Neuronal stem cell (in vitro differentiated cells): ENCODE measurements at regions not wholly inside any gene's neighbourhood (a gene's known extent, or its start where the extent isn't known, plus 50 kb on each side); places are given as distances from the start of the nearest gene placed in this dataset.

Experiments
- DNase-seq: peaks from one replicate; pipeline ENCODE4 v3.0.0-alpha.2; 2013; ENCODE audit warnings: low spot score
- H2AFZ ChIP-seq: one replicate; pipeline ENCODE4 v1.6.1; 2013; ENCODE audit warnings: mild to moderate bottlenecking, low read length, inconsistent platforms
- H2AK5ac ChIP-seq: 2 replicates; pipeline ENCODE4 v1.6.1; 2013; ENCODE audit warnings: low read depth, mild to moderate bottlenecking, inconsistent platforms, low read length, moderate library complexity, mixed read lengths
- H2BK120ac ChIP-seq: 2 replicates; pipeline ENCODE4 v1.6.1; 2013; ENCODE audit warnings: low read depth, mild to moderate bottlenecking, inconsistent platforms, low read length, moderate library complexity, mixed read lengths
- H2BK12ac ChIP-seq: one replicate; pipeline ENCODE4 v1.6.1; 2013; ENCODE audit warnings: low read length, inconsistent platforms
- H2BK15ac ChIP-seq: 2 replicates; pipeline ENCODE4 v1.6.1; 2013; ENCODE audit warnings: mild to moderate bottlenecking, low read length, inconsistent platforms, mixed read lengths
- H2BK5ac ChIP-seq: one replicate; pipeline ENCODE4 v1.6.1; 2013; ENCODE audit warnings: inconsistent platforms, mild to moderate bottlenecking, low read length, moderate library complexity
- H3K14ac ChIP-seq: one replicate; pipeline ENCODE4 v1.6.1; 2013; ENCODE audit warnings: low read length, inconsistent platforms
- H3K18ac ChIP-seq: 2 replicates; pipeline ENCODE4 v1.6.1; 2013; ENCODE audit warnings: low read length, inconsistent platforms
- H3K23ac ChIP-seq: 2 replicates; pipeline ENCODE4 v1.6.1; 2013; ENCODE audit warnings: low read depth, mild to moderate bottlenecking, mixed read lengths, low read length, inconsistent platforms; ENCODE audit not compliant: poor library complexity
- H3K27ac ChIP-seq: replicated peaks from 3 replicates; pipeline ENCODE4 v1.5.1; 2013; ENCODE audit warnings: low read length, inconsistent platforms
- H3K27me3 ChIP-seq, 3 experiments: 2 replicates each; pipeline ENCODE4 v1.6.1; 2013; ENCODE audit warnings: low read length in 3 of 3, mild to moderate bottlenecking in 2 of 3, inconsistent platforms in 1 of 3, low read depth in 1 of 3, mixed read lengths in 1 of 3, moderate library complexity in 1 of 3; ENCODE audit not compliant: control insufficient read depth in 3 of 3, insufficient read depth in 3 of 3
- H3K36me3 ChIP-seq, 2 donors: replicated peaks in 1 of 2; 2 replicates each; pipeline ENCODE4 v1.6.1; 2013; ENCODE audit warnings: low read length in 2 of 2; ENCODE audit not compliant: control insufficient read depth in 2 of 2, insufficient read depth in 2 of 2
- H3K4ac ChIP-seq: 2 replicates; pipeline ENCODE4 v1.6.1; 2013; ENCODE audit warnings: inconsistent platforms, mild to moderate bottlenecking, low read length, moderate library complexity
- H3K4me1 ChIP-seq, 2 donors: 1 replicate in 1 of 2; 2 replicates in 1 of 2; pipeline ENCODE4 v1.6.1; 2013; ENCODE audit warnings: low read length in 2 of 2, low read depth in 1 of 2; ENCODE audit not compliant: control insufficient read depth in 2 of 2, insufficient read depth in 1 of 2
- H3K4me2 ChIP-seq: one replicate; pipeline ENCODE4 v1.6.1; 2013; ENCODE audit warnings: mild to moderate bottlenecking, low read length, inconsistent platforms; ENCODE audit not compliant: insufficient read depth, poor library complexity, severe bottlenecking
- H3K4me3 ChIP-seq, 2 donors: 2 replicates each; pipeline ENCODE4 v1.5.1; 2013; ENCODE audit warnings: low read length in 2 of 2, mild to moderate bottlenecking in 2 of 2, inconsistent platforms in 1 of 2, moderate library complexity in 1 of 2
- H3K79me1 ChIP-seq: one replicate; pipeline ENCODE4 v1.6.1; 2013; ENCODE audit warnings: low read depth, mild to moderate bottlenecking, inconsistent platforms, low read length, moderate library complexity
- H3K9ac ChIP-seq: one replicate; pipeline ENCODE4 v1.6.1; 2013; ENCODE audit warnings: mild to moderate bottlenecking, low read depth, low read length, inconsistent platforms; ENCODE audit not compliant: poor library complexity
- H3K9me3 ChIP-seq, 2 donors: replicated peaks in 1 of 2; 2 replicates each; pipeline versions ENCODE3 to v1.6.1; 2013; ENCODE audit warnings: low read length in 2 of 2, mild to moderate bottlenecking in 2 of 2, inconsistent platforms in 1 of 2, low read depth in 1 of 2, mixed read lengths in 1 of 2, moderate library complexity in 1 of 2; ENCODE audit not compliant: control insufficient read depth in 2 of 2, insufficient read depth in 1 of 2
- H4K8ac ChIP-seq: one replicate; pipeline ENCODE4 v1.6.1; 2013; ENCODE audit warnings: low read depth, mild to moderate bottlenecking, inconsistent platforms, low read length, moderate library complexity
- H4K91ac ChIP-seq: one replicate; pipeline ENCODE4 v1.6.1; 2013; ENCODE audit warnings: low read length, low read depth, mild to moderate bottlenecking, inconsistent platforms; ENCODE audit not compliant: poor library complexity
- WGBS, 2 donors: extraction: QIAGEN DNeasy Blood & Tissue Kit; methylation state at CpG; one replicate each; pipeline ENCODE4 v1.1.7; 2013; ENCODE audit warnings: missing lambda C conversion rate in 2 of 2, mixed read lengths in 1 of 2; ENCODE audit not compliant: insufficient read length in 2 of 2, insufficient replicate concordance in 1 of 2; ENCODE audit errors: extremely low coverage in 2 of 2; 5-methylcytosine and 5-hydroxymethylcytosine counted together

DNA sequence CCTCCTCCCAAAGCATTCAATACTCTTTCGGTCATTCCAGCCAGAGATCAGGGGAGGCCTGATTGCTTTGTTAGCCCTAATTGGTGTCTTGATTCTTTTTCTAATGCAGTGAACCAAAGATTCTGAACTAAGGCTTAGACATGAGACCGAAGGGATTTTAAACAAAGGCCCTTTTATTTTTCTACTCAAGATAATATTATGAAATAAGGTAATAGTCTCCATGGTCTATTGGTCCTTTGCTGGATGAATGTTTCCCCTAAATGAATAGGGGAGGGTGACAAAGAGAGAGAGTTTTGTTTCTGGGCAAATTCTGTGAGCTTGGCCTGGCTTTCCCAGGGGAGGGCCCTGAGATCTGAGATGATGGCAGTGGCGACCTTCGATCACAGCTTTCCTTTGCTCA, 449.1 kb downstream of the TYW1 start:
- no peak overlapping the region for H3K4ac ChIP-seq
- H4K91ac ChIP-seq = no peak overlapping the region
- H2AK5ac ChIP-seq = no peak overlapping the region
- H3K23ac ChIP-seq = no peak overlapping the region
- no peak overlapping the region for H3K4me3 ChIP-seq
- no peak overlapping the region for H4K8ac ChIP-seq
- no peak overlapping the region for H2BK12ac ChIP-seq
- H2AFZ ChIP-seq = no peak overlapping the region
- H2BK120ac ChIP-seq = no peak overlapping the region
- peak overlapping the region; percentile 65 for H3K27ac ChIP-seq
- H3K4me2 ChIP-seq = no peak overlapping the region
- peaks cover 0 to 4% of the 10 kb centered on the region in 2 donors for H3K9me3 ChIP-seq
- no peak overlapping the region for H3K18ac ChIP-seq
- DNase-seq = peak; percentile 33
- H3K27me3 ChIP-seq = no peaks in the 10 kb centered on the region
- no peak overlapping the region for H3K14ac ChIP-seq
- no peak overlapping the region for H3K9ac ChIP-seq
- no peaks in the 10 kb centered on the region for H3K36me3 ChIP-seq
- WGBS, 2 donors = no CpG with 5 or more reads among the region's 4 CpGs
- no peaks in the 10 kb centered on the region for H3K79me1 ChIP-seq
- H3K4me1 ChIP-seq = peaks cover 0 to 5% of the 10 kb centered on the region in 2 donors
- no peak overlapping the region for H2BK15ac ChIP-seq
- H2BK5ac ChIP-seq = no peak overlapping the region

DNA sequence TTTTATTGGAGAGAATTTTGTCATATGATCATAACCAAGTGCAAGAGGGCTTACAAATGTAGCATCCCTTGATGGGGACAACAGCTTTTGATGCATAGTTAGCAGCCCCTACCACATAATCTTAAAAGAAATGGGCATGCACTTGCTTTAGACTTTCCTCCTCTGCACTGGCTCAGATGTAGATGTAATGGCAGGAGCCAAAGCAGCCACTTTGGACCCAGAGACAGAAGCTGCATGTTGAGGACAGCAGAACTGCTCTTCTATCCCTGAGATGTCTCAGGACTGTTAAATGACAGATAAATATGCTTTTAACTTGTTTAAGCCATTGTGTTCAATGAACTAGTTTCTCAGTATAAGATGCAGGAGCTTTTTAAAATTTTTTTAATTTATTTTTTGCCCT, 450.7 kb downstream of the TYW1 start:
- Histone ChIP-seq H3K23ac (no peak overlapping the region), H2BK120ac (no peak overlapping the region), H3K9ac (no peak overlapping the region), H2BK5ac (no peak overlapping the region), H2BK15ac (no peak overlapping the region), H3K27ac (no peak overlapping the region), H3K4me2 (no peak overlapping the region), H3K27me3 (no peaks in the 10 kb centered on the region), H3K36me3 (no peaks in the 10 kb centered on the region), H4K8ac (no peak overlapping the region), H4K91ac (no peak overlapping the region), H2AK5ac (no peak overlapping the region), H3K9me3 (peaks cover 0 to 4% of the 10 kb centered on the region in 2 donors), H3K14ac (no peak overlapping the region), H3K4me3 (no peak overlapping the region), H3K18ac (no peak overlapping the region), H3K4me1 (peaks cover 0 to 5% of the 10 kb centered on the region in 2 donors), H3K4ac (no peak overlapping the region), H3K79me1 (no peaks in the 10 kb centered on the region), H2BK12ac (no peak overlapping the region), H2AFZ (no peak overlapping the region)
- DNase-seq = no peak

DNA sequence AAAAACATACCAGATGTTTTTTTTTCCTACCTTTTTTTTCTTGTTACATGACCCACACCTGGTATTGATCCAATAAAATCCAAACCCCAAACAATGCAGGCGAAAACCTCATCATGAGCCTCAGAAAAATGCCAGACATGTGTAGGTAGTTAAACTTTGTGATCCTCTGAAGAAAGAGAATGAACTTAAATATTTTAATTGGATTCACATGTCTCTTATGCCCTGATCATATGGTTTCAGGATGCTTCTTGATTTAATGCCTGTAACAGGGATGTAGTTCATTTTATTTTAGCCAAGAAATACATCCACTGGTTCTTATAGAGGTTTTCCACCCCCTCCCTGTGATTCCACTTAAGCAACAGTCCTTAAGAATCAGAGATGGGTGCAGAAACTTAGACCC, 451.6 kb downstream of the TYW1 start:
- Histone ChIP-seq H3K27ac (no peak overlapping the region), H3K14ac (no peak overlapping the region), H4K8ac (no peak overlapping the region), H3K36me3 (no peaks in the 10 kb centered on the region), H2BK5ac (no peak overlapping the region), H3K4ac (no peak overlapping the region), H2BK120ac (no peak overlapping the region), H2AFZ (no peak overlapping the region), H3K18ac (no peak overlapping the region), H3K4me1 (peaks cover 0 to 5% of the 10 kb centered on the region in 2 donors), H3K9ac (no peak overlapping the region), H2AK5ac (no peak overlapping the region), H4K91ac (no peak overlapping the region), H3K23ac (no peak overlapping the region), H3K79me1 (no peaks in the 10 kb centered on the region), H3K27me3 (no peaks in the 10 kb centered on the region), H3K9me3 (peaks cover 0 to 4% of the 10 kb centered on the region in 2 donors), H3K4me3 (no peak overlapping the region), H2BK12ac (no peak overlapping the region), H3K4me2 (no peak overlapping the region), H2BK15ac (no peak overlapping the region)
- no CpG with 5 or more reads among the region's 1 CpG for WGBS, 2 donors
- DNase-seq = no peak

DNA sequence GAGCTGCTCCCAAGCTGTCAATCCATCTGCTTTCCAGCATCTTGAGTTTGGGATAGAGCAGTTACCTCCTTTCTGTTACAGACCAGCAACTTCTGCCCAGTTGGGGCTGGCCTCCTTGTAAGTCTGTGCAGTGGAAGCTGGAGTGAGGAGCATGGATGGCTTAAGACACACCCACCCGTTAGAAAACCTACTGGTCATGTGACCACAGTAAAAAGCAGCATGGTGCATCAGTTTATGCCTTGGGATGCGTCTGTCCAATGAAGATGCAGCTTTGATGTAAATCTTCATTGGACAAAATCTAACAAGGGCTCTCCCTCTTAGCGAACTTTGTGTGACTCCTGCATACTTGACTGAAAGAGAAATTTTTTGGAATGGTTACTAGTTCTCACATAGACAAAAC, 453.5 kb downstream of the TYW1 start:
- H3K36me3 ChIP-seq = no peaks in the 10 kb centered on the region
- H2AFZ ChIP-seq = no peak overlapping the region
- no peak overlapping the region for H3K23ac ChIP-seq
- no peak overlapping the region for H3K9ac ChIP-seq
- H2BK15ac ChIP-seq = no peak overlapping the region
- no peak overlapping the region for H4K91ac ChIP-seq
- H3K18ac ChIP-seq = no peak overlapping the region
- no peaks in the 10 kb centered on the region for H3K79me1 ChIP-seq
- no peak overlapping the region for H3K4me3 ChIP-seq
- H2BK12ac ChIP-seq = no peak overlapping the region
- WGBS, 2 donors = no CpG with 5 or more reads among the region's 3 CpGs
- no peaks in the 10 kb centered on the region for H3K27me3 ChIP-seq
- H2AK5ac ChIP-seq = no peak overlapping the region
- no peak overlapping the region for H3K4me2 ChIP-seq
- no peak overlapping the region for H3K14ac ChIP-seq
- H4K8ac ChIP-seq = no peak overlapping the region
- H3K4ac ChIP-seq = no peak overlapping the region
- H3K4me1 ChIP-seq = peaks cover 0 to 8% of the 10 kb centered on the region in 2 donors
- DNase-seq = no peak
- H2BK120ac ChIP-seq = no peak overlapping the region
- H3K9me3 ChIP-seq = peaks cover 0 to 3% of the 10 kb centered on the region in 2 donors
- H2BK5ac ChIP-seq = no peak overlapping the region
- no peak overlapping the region for H3K27ac ChIP-seq
